Erythroblast (primary cell): ENCODE measurements at regions not wholly inside any gene's neighbourhood (a gene's known extent, or its start where the extent isn't known, plus 50 kb on each side); places are given as distances from the start of the nearest gene placed in this dataset.

Experiments
- GATA1 ChIP-seq: IDR thresholded peaks from 2 replicates; pipeline ENCODE4 v1.6.1; 2011; ENCODE audit warnings: low read depth, mild to moderate bottlenecking, control low read depth, low read length, moderate library complexity
- POLR2A ChIP-seq: IDR thresholded peaks from 2 replicates; pipeline ENCODE4 v1.6.1; 2011; ENCODE audit warnings: mild to moderate bottlenecking, low read length

DNA sequence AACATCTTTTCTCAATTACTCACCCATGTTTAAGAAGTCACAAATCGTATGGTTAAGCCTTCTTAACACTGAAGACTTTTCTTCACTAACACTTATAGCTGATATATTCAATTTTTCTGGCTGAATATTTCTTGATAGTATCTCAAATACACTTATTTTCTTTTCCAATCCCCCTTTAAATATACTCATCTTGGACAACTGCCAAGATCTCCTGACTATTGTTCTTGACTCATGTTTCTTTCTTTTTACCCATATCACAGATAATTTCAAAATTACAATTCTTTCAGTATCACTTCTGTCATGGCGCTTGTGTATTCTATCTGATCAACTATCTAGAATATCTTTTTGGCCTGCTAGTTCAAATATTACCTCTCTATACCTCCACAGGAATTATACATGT is 954.3 kb upstream of the ACVR2A start:
- TF ChIP-seq POLR2A (no peak), GATA1 (no peak)
